ENCODE measurements at regions not wholly inside any gene's neighbourhood (a gene's known extent, or its start where the extent isn't known, plus 50 kb on each side); places are given as distances from the start of the nearest gene placed in this dataset.

DNA sequence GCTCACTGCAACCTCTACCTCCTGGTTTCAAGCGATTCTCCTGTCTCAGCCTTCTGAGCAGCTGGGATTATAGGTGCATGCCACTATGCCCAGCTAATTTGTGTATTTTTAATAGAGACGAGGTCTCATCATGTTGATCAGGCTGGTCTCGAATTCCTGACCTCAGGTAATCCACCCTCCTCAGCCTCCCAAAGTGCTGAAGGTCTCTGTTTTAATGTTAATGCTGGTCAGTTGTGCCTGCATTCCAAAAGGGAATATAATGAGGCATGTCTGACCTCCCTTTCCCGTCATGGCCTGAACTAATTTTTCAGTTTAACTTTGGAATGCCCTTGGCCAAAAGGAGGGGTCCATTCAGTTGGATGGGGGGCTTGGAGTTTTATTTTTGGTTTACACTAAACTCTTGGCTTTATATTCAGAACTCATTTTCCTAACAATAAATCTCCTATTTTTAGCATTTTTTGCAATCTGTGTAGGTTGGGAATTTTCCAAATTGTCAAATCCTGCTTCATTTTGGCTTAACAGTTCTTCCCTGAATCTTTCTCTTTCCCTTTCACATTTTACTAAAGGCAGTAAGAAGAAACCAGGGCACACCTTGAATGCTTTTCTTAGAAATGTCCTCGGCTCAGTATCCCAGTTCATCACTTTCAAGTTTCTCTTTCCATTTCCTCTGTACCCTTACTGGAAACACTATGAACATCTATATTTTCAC, 1175.5 kb downstream of the MAT2B start:
- Mint-ChIP-seq H3K4me3 (no peak overlapping the region), H3K9me3 (no peaks in the 10 kb centered on the region), H3K27ac (no peak overlapping the region), H3K4me1 (ENCODE audit: low read depth) (no peaks in the 10 kb centered on the region), H3K36me3 (ENCODE audit: low read depth) (no peaks in the 10 kb centered on the region), H3K27me3 (no peaks in the 10 kb centered on the region)
- intact Hi-C loops (cut with micrococcal nuclease) = no loop called here
- DNase-seq (no peak), ATAC-seq (no peak)
- POLR2A ChIA-PET = no interaction called here
- TF ChIP-seq, protein P1, sequence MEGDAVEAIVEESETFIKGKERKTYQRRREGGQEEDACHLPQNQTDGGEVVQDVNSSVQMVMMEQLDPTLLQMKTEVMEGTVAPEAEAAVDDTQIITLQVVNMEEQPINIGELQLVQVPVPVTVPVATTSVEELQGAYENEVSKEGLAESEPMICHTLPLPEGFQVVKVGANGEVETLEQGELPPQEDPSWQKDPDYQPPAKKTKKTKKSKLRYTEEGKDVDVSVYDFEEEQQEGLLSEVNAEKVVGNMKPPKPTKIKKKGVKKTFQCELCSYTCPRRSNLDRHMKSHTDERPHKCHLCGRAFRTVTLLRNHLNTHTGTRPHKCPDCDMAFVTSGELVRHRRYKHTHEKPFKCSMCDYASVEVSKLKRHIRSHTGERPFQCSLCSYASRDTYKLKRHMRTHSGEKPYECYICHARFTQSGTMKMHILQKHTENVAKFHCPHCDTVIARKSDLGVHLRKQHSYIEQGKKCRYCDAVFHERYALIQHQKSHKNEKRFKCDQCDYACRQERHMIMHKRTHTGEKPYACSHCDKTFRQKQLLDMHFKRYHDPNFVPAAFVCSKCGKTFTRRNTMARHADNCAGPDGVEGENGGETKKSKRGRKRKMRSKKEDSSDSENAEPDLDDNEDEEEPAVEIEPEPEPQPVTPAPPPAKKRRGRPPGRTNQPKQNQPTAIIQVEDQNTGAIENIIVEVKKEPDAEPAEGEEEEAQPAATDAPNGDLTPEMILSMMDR (IDR thresholded peaks at IDR 0.05) = no peak
- CTCF ChIA-PET = no interaction called here

DNA sequence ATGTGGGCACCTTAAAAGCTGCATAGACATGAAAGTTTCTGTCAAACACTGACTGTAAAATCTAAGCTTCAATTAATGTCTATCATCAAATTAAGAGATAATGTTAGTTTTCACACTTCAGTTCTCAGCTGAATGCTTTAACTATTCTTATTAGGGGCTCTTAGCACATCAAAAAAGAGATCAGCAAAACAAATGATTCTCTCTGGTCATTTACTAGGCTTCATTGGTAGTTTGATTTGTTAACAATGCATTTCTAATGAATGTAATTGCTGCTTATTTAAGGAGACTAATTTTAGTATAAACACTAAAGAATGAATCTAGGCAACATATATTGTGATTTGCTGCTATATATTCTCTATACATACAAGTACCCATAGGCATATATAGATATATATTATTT, 1182.0 kb downstream of the MAT2B start:
- no peaks in the 10 kb centered on the region for H3K4me1 Mint-ChIP-seq (ENCODE audit: low read depth)
- H3K27me3 Mint-ChIP-seq = no peaks in the 10 kb centered on the region
- no peak overlapping the region for H3K27ac Mint-ChIP-seq
- intact Hi-C loops (cut with micrococcal nuclease) = no loop called here
- H3K36me3 Mint-ChIP-seq (ENCODE audit: low read depth) = no peaks in the 10 kb centered on the region
- ATAC-seq = no peak
- TF ChIP-seq, protein P1 (IDR thresholded peaks at IDR 0.05) = no peak
- no peak overlapping the region for H3K4me3 Mint-ChIP-seq
- DNase-seq = no peak
- ChIA-PET POLR2A (no interaction called here), CTCF (no interaction called here)
- no peaks in the 10 kb centered on the region for H3K9me3 Mint-ChIP-seq

DNA sequence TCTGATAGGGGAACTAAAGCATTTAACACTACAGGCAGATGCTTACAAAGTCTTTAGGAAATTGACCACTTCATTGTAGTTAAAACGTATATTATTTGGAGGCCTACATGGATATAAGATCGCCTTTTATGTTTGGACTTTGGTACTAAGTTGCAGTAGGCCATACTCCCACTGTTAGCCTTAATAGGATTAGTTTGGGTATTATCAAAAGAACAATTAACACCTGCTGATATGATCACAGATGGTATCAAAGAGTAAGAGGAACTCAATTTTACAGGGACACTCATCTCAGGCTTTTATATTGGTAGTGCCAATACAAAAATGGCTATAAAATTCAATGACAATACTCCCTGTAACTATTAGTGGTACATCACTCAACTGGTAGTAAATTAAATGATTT, 1183.0 kb downstream of the MAT2B start:
- intact Hi-C loops (cut with micrococcal nuclease) = no loop called here
- Mint-ChIP-seq H3K4me3 (no peak overlapping the region), H3K9me3 (no peaks in the 10 kb centered on the region)

DNA sequence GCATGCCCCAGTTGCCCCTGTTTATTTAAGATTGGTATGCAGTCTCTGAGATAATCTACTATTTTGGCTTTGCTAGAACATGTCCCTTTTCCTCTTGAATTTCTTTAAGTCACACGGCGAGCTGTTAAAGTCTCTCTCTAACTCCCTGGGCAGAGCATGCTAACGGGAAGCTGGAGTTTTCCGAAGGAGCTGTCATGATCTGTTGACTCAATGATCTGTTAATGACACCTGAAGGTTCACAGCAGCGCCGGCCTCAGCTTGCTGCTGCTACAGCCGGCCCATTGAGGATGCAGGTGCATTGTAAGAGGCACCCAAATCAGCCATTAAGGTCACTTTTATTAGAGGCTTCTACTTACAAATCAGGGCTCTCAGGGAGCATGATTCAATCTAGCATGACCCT, 1203.4 kb downstream of the MAT2B start:
- no peaks in the 10 kb centered on the region for H3K4me1 Mint-ChIP-seq (ENCODE audit: low read depth)
- ATAC-seq (no peak), DNase-seq (no peak)
- intact Hi-C loops (cut with micrococcal nuclease) = no loop called here
- no peak overlapping the region for H3K27ac Mint-ChIP-seq
- H3K4me3 Mint-ChIP-seq = no peak overlapping the region
- POLR2A ChIA-PET = no interaction called here
- CTCF ChIA-PET = no interaction called here
- TF ChIP-seq, protein P1 (IDR thresholded peaks at IDR 0.05) = no peak
- H3K36me3 Mint-ChIP-seq (ENCODE audit: low read depth) = no peaks in the 10 kb centered on the region
- H3K27me3 Mint-ChIP-seq = no peaks in the 10 kb centered on the region
- H3K9me3 Mint-ChIP-seq = peaks cover 7% of the 10 kb centered on the region

More for the DNA sequence above, 1183.0 kb downstream of the MAT2B start:
- H3K36me3 Mint-ChIP-seq (ENCODE audit: low read depth) = no peaks in the 10 kb centered on the region
- H3K27me3 Mint-ChIP-seq = no peaks in the 10 kb centered on the region
- ChIA-PET CTCF (no interaction called here), POLR2A (no interaction called here)
- TF ChIP-seq, protein P1 (IDR thresholded peaks at IDR 0.05) = no peak
- H3K27ac Mint-ChIP-seq = no peak overlapping the region
- ATAC-seq = no peak
- H3K4me1 Mint-ChIP-seq (ENCODE audit: low read depth) = no peaks in the 10 kb centered on the region
- no peak for DNase-seq

DNA sequence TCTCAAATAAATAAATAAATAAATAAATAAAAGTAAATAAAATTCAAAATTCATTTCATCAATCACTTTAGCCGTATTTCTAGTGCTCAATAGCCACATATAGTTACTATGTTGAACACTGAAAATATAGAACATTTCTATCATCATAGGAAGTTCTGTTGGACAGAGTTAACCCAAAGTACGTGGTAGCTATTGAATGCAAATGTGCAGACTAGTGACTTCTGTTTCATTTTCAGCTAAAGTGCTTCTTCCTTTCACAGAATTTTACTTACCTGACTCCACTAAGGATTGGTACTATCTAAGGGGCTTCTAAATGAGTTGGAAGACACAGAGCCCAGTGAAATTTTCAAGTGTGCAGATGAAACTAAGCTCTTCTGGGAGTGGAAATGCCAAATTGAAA, 1208.3 kb downstream of the MAT2B start:
- DNase-seq = no peak
- Mint-ChIP-seq H3K4me3 (no peak overlapping the region), H3K36me3 (ENCODE audit: low read depth) (no peaks in the 10 kb centered on the region), H3K27ac (no peak overlapping the region), H3K27me3 (no peaks in the 10 kb centered on the region), H3K9me3 (peaks cover 5% of the 10 kb centered on the region), H3K4me1 (ENCODE audit: low read depth) (no peaks in the 10 kb centered on the region)
- ChIA-PET POLR2A (interaction anchor here (1.0 kb wide), 1 partner anchor 14 kb away, joined by 3 read pairs; no protein-coding TSS in a partner anchor), CTCF (no interaction called here)
- ATAC-seq = no peak
- intact Hi-C loops (cut with micrococcal nuclease) = no loop called here
- TF ChIP-seq, protein P1 (IDR thresholded peaks at IDR 0.05) = no peak

Data from activated CD8-positive, alpha-beta T cell treated with anti-CD3 and anti-CD28 coated beads for 36 hours (primary cell).